Fibroblast of lung (primary cell): ENCODE measurements at regions not wholly inside any gene's neighbourhood (a gene's known extent, or its start where the extent isn't known, plus 50 kb on each side); places are given as distances from the start of the nearest gene placed in this dataset.

ENCODE experiments used
- DNase-seq, 2 donors: peaks; one replicate each; pipeline versions ENCODE4 v3.0.0 to v3.0.0-alpha.2; 2010; ENCODE audit warnings: low read depth in 2 of 2
- H2AFZ ChIP-seq: 2 replicates; pipeline ENCODE4 v1.5.1; 2012; ENCODE audit warnings: low read length, control low read depth, inconsistent platforms
- H3K27ac ChIP-seq: 2 replicates; pipeline ENCODE4 v1.5.1; 2011; ENCODE audit warnings: low read length, control low read depth; ENCODE audit not compliant: insufficient read depth
- H3K27me3 ChIP-seq: 2 replicates; pipeline ENCODE4 v1.5.1; 2011; ENCODE audit warnings: mild to moderate bottlenecking, low read length; ENCODE audit not compliant: control insufficient read depth, insufficient read depth
- H3K36me3 ChIP-seq: 2 replicates; pipeline ENCODE4 v1.5.1; 2011; ENCODE audit warnings: low read length; ENCODE audit not compliant: control insufficient read depth, insufficient read depth
- H3K4me1 ChIP-seq: 2 replicates; pipeline ENCODE4 v1.5.1; 2011; ENCODE audit warnings: low read length; ENCODE audit not compliant: control insufficient read depth, insufficient read depth; ENCODE audit errors: extremely low read depth
- H3K4me2 ChIP-seq: 2 replicates; pipeline ENCODE4 v1.5.1; 2011; ENCODE audit warnings: low read length, control low read depth; ENCODE audit not compliant: insufficient read depth; ENCODE audit errors: extremely low read depth
- H3K4me3 ChIP-seq, 4 experiments: fragments of 200-600 bp in 1 of 4; sonication (generic) in 1 of 4; replicated peaks in 1 of 4; 2 replicates each; pipeline ENCODE4 v1.5.1; 2011 to 2016; ENCODE audit warnings: low read length in 4 of 4, low read depth in 3 of 4, mild to moderate bottlenecking in 3 of 4, control low read depth in 2 of 4, inconsistent platforms in 1 of 4, mixed read lengths in 1 of 4; ENCODE audit not compliant: insufficient read depth in 1 of 4; ENCODE audit errors: control extremely low read depth in 1 of 4
- H3K79me2 ChIP-seq: 2 replicates; pipeline ENCODE4 v1.5.1; 2012; ENCODE audit warnings: mild to moderate bottlenecking, low read length, inconsistent platforms; ENCODE audit not compliant: control insufficient read depth, insufficient read depth
- H3K9ac ChIP-seq: 2 replicates; pipeline ENCODE4 v1.5.1; 2011; ENCODE audit warnings: mild to moderate bottlenecking, low read length, control low read depth; ENCODE audit not compliant: insufficient read depth
- H3K9me3 ChIP-seq: 2 replicates; pipeline ENCODE4 v1.5.1; 2012; ENCODE audit warnings: low read depth, low read length; ENCODE audit not compliant: control insufficient read depth, insufficient read depth
- H4K20me1 ChIP-seq: 2 replicates; pipeline ENCODE4 v1.5.1; 2011; ENCODE audit warnings: low read length; ENCODE audit not compliant: control insufficient read depth, insufficient read depth; ENCODE audit errors: extremely low read depth
- EZH2 ChIP-seq: IDR thresholded peaks from 2 replicates; pipeline ENCODE4 v1.5.1; 2012; ENCODE audit warnings: low read length, control low read depth, mild to moderate bottlenecking; ENCODE audit errors: missing control alignments
- TF ChIP-seq, protein P1 (sequence below), 2 donors: IDR thresholded peaks in 1 of 2; conservative IDR thresholded peaks in 1 of 2; 1 replicate in 1 of 2; 2 replicates in 1 of 2; pipeline ENCODE4 v1.5.1; 2011 to 2012; ENCODE audit warnings: low read length in 2 of 2, control low read depth in 1 of 2, inconsistent platforms in 1 of 2, low read depth in 1 of 2, mild to moderate bottlenecking in 1 of 2

DNA sequence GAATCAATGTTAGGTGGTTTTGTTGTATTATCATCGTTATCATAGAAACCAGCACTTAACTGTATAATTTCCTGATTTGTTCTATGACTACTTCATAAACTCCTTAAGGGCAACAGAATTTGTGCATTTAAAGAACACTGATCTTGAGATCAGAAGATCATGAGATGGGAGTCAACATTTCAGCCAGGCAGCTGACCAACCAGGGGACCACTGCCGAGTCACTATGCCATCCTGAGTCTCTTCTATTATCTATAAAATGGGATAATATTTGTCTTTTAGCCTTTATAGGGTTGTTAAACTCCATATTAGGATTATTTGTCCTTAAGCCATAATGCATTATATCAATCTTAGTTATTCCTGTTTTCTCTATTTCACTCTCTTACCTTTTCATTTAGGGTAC is 261.7 kb downstream of the GPAM start:
- Histone ChIP-seq H3K9ac (no peak overlapping the region), H3K4me3 (no peak overlapping the region), H3K9me3 (no peaks in the 10 kb centered on the region), H3K36me3 (no peaks in the 10 kb centered on the region), H3K4me2 (no peak overlapping the region), H3K79me2 (no peaks in the 10 kb centered on the region), H3K4me1 (no peaks in the 10 kb centered on the region), H4K20me1 (no peaks in the 10 kb centered on the region), H3K27ac (no peak overlapping the region), H3K27me3 (no peaks in the 10 kb centered on the region), H2AFZ (no peak overlapping the region)
- no peak for DNase-seq
- TF ChIP-seq EZH2: no peak
- TF ChIP-seq, protein P1, sequence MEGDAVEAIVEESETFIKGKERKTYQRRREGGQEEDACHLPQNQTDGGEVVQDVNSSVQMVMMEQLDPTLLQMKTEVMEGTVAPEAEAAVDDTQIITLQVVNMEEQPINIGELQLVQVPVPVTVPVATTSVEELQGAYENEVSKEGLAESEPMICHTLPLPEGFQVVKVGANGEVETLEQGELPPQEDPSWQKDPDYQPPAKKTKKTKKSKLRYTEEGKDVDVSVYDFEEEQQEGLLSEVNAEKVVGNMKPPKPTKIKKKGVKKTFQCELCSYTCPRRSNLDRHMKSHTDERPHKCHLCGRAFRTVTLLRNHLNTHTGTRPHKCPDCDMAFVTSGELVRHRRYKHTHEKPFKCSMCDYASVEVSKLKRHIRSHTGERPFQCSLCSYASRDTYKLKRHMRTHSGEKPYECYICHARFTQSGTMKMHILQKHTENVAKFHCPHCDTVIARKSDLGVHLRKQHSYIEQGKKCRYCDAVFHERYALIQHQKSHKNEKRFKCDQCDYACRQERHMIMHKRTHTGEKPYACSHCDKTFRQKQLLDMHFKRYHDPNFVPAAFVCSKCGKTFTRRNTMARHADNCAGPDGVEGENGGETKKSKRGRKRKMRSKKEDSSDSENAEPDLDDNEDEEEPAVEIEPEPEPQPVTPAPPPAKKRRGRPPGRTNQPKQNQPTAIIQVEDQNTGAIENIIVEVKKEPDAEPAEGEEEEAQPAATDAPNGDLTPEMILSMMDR (conservative IDR thresholded peaks at IDR 0.05 in 1 of 2, IDR thresholded peaks at IDR 0.05 in 1 of 2; ENCODE audit: low read depth in 1 of 2, low read length in 2 of 2): no peak

- no peak overlapping the region for H3K9ac ChIP-seq
- H2AFZ ChIP-seq: no peak overlapping the region
- no peak overlapping the region for H3K4me2 ChIP-seq
- H3K36me3 ChIP-seq: no peaks in the 10 kb centered on the region
- no peak overlapping the region for H3K27ac ChIP-seq
- no peaks in the 10 kb centered on the region for H3K9me3 ChIP-seq
- no peaks in the 10 kb centered on the region for H4K20me1 ChIP-seq
- no peaks in the 10 kb centered on the region for H3K79me2 ChIP-seq
- no peaks in the 10 kb centered on the region for H3K27me3 ChIP-seq
- no peak for DNase-seq
- no peaks in the 10 kb centered on the region for H3K4me1 ChIP-seq
- TF ChIP-seq EZH2: no peak
- H3K4me3 ChIP-seq: no peak overlapping the region
These were observed 260.5 kb downstream of the GPAM start for GRCh38 chr10:111923032-111923431.

DNA sequence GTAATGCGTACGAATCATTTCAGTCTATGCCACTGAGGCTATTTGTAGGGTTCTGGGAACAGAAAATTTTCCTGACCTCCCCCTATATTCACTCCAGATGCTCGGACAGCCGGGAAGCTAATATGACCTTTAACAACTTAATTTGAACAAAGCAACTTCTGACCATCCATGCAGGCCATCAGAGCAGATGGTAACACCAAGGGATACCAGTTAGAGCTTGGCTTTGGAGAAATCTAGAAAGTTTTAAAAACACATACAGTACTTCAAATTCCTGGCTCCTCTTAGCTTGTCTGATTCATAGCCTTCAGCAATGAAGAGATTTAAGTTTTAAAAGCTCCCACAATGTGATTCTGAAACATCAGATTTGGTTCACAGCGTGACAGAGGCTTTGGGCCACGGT is 257.3 kb downstream of the GPAM start:
- H3K4me3 ChIP-seq: no peak overlapping the region
- H3K9ac ChIP-seq: no peak overlapping the region
- H4K20me1 ChIP-seq: no peaks in the 10 kb centered on the region
- H3K27me3 ChIP-seq: no peaks in the 10 kb centered on the region
- no peak overlapping the region for H2AFZ ChIP-seq
- no peak overlapping the region for H3K27ac ChIP-seq
- no peak for DNase-seq
- H3K4me2 ChIP-seq: no peak overlapping the region
- no peaks in the 10 kb centered on the region for H3K4me1 ChIP-seq
- no peaks in the 10 kb centered on the region for H3K9me3 ChIP-seq
- TF ChIP-seq, protein P1 (conservative IDR thresholded peaks at IDR 0.05 in 1 of 2, IDR thresholded peaks at IDR 0.05 in 1 of 2; ENCODE audit: low read depth in 1 of 2, low read length in 2 of 2): no peak
- no peak for TF ChIP-seq EZH2
- H3K79me2 ChIP-seq: no peaks in the 10 kb centered on the region
- H3K36me3 ChIP-seq: no peaks in the 10 kb centered on the region
